Neutrophil (primary cell): ENCODE measurements at regions not wholly inside any gene's neighbourhood (a gene's known extent, or its start where the extent isn't known, plus 50 kb on each side); places are given as distances from the start of the nearest gene placed in this dataset.

Experiments
- H3K27ac ChIP-seq: fragments of 200-600 bp; sonication (generic); 2 replicates; pipeline ENCODE4 v1.5.1; 2016; ENCODE audit warnings: mild to moderate bottlenecking, moderate library complexity
- H3K27me3 ChIP-seq: fragments of 200-600 bp; sonication (generic); 2 replicates; pipeline ENCODE4 v1.6.0; 2016; ENCODE audit warnings: mild to moderate bottlenecking
- H3K36me3 ChIP-seq: fragments of 200-600 bp; sonication (generic); 2 replicates; pipeline ENCODE4 v1.5.1; 2017
- H3K4me1 ChIP-seq, 2 experiments: fragments of 200-600 bp in 1 of 2; sonication (generic) in 1 of 2; 1 replicate in 1 of 2; 2 replicates in 1 of 2; pipeline versions ENCODE4 v1.5.1 to v1.6.1; 2013 to 2016; ENCODE audit warnings: low read depth in 1 of 2, low read length in 1 of 2, mild to moderate bottlenecking in 1 of 2, moderate library complexity in 1 of 2; ENCODE audit not compliant: control insufficient read depth in 1 of 2, insufficient read depth in 1 of 2
- H3K4me3 ChIP-seq, 2 experiments: fragments of 200-600 bp in 1 of 2; sonication (generic) in 1 of 2; 1 replicate in 1 of 2; 2 replicates in 1 of 2; pipeline ENCODE4 v1.5.1; 2013 to 2016; ENCODE audit warnings: low read depth in 1 of 2, low read length in 1 of 2, mild to moderate bottlenecking in 1 of 2, moderate library complexity in 1 of 2
- H3K9me3 ChIP-seq: fragments of 200-600 bp; sonication (generic); 2 replicates; pipeline ENCODE4 v1.5.1; 2016
- CTCF ChIP-seq: fragments of 200-600 bp; sonication (generic); IDR thresholded peaks from 2 replicates; pipeline ENCODE4 v1.5.1; 2016; ENCODE audit warnings: antibody characterized with exemption

GRCh38 chr2:38467768-38468455 is 90.8 kb upstream of the ATL2 start:
- no peak for TF ChIP-seq CTCF
- Histone ChIP-seq H3K4me1 (no peaks in the 10 kb centered on the region), H3K27me3 (no peaks in the 10 kb centered on the region), H3K9me3 (no peaks in the 10 kb centered on the region), H3K36me3 (no peaks in the 10 kb centered on the region), H3K27ac (no peak overlapping the region), H3K4me3 (no peak overlapping the region)

- Histone ChIP-seq H3K4me3 (no peak overlapping the region), H3K4me1 (no peaks in the 10 kb centered on the region), H3K9me3 (no peaks in the 10 kb centered on the region), H3K36me3 (no peaks in the 10 kb centered on the region), H3K27me3 (no peaks in the 10 kb centered on the region), H3K27ac (no peak overlapping the region)
- TF ChIP-seq CTCF = no peak
Measured at GRCh38 chr2:38466876-38467767, 90.0 kb upstream of the ATL2 start.

GRCh38 chr2:38466409-38466808 is 89.3 kb upstream of the ATL2 start:
- no peak overlapping the region for H3K27ac ChIP-seq
- no peak for TF ChIP-seq CTCF
- no peaks in the 10 kb centered on the region for H3K9me3 ChIP-seq
- no peaks in the 10 kb centered on the region for H3K27me3 ChIP-seq
- no peak overlapping the region for H3K4me3 ChIP-seq
- H3K4me1 ChIP-seq = no peaks in the 10 kb centered on the region
- H3K36me3 ChIP-seq = no peaks in the 10 kb centered on the region

GRCh38 chr2:38465789-38466127 is 88.7 kb upstream of the ATL2 start:
- Histone ChIP-seq H3K27me3 (no peaks in the 10 kb centered on the region), H3K36me3 (no peaks in the 10 kb centered on the region), H3K4me1 (no peaks in the 10 kb centered on the region), H3K4me3 (no peak overlapping the region), H3K27ac (no peak overlapping the region), H3K9me3 (no peaks in the 10 kb centered on the region)
- TF ChIP-seq CTCF = no peak

GRCh38 chr2:38464971-38465788 is 88.1 kb upstream of the ATL2 start:
- TF ChIP-seq CTCF = no peak

More at GRCh38 chr2:38464971-38465788, 88.1 kb upstream of the ATL2 start:
- no peaks in the 10 kb centered on the region for H3K27me3 ChIP-seq
- no peaks in the 10 kb centered on the region for H3K36me3 ChIP-seq
- no peak overlapping the region for H3K4me3 ChIP-seq
- H3K4me1 ChIP-seq = no peaks in the 10 kb centered on the region
- no peak overlapping the region for H3K27ac ChIP-seq
- H3K9me3 ChIP-seq = no peaks in the 10 kb centered on the region
